ENCODE measurements at regions not wholly inside any gene's neighbourhood (a gene's known extent, or its start where the extent isn't known, plus 50 kb on each side); places are given as distances from the start of the nearest gene placed in this dataset.
"Not testable (repeated sequence)": the region's sequence is repeated elsewhere in the genome, so short reads cannot be mapped to it uniquely, and the experiment has no call there.

DNA sequence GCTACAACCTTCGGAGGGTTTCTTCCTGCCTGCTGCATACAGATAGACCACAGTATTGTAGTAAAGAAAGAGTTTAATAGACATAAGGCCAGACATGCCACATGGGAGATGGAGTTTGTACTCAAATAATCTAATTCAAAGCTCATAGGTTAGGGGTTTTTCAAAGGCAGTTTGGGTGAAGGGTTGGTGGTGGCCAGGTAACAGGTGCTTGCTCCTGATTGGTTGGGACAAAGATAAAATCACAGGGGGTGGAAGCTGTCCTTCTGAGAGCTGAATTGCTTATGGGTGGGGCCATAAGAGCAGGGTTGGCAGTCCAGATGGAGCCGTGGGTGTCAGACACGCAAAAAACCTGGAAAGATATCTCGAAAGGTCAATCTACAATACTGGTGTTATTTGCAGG is 92.3 kb upstream of the ETV3 start:
- no peak for DNase-seq (ENCODE audit: low spot score)

- no peak for DNase-seq (ENCODE audit: low spot score)
These were observed 89.5 kb upstream of the ETV3 start for GRCh38 chr1:157227700-157228099.

GRCh38 chr1:157226739-157227138 is 88.5 kb upstream of the ETV3 start:
- DNase-seq (ENCODE audit: low spot score) = no peak

GRCh38 chr1:157219600-157219999 is 81.4 kb upstream of the ETV3 start:
- DNase-seq (ENCODE audit: low spot score) = no peak

- no peak for DNase-seq (ENCODE audit: low spot score)
These were observed 81.0 kb upstream of the ETV3 start for GRCh38 chr1:157219182-157219581.

DNA sequence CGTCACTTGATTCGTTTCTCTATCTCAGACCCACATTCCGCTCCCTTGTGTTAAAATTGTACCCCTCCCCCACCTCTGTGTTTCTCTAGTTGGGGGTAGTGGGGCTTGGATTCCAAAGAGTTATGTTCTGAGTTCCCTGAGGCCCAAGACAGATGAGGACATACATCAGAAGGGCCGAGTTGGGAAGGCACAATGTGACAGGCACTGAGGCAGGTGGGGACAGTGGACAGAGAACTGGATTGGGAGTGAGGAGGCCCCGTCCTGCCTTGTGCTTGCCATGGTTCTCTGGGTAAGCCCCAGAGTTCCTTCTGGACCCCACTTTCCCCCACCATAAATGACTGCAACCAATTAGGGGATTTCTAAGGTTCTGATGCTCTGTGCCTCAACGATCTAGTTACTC is 80.5 kb upstream of the ETV3 start:
- DNase-seq (ENCODE audit: low spot score) = no peak

DNA sequence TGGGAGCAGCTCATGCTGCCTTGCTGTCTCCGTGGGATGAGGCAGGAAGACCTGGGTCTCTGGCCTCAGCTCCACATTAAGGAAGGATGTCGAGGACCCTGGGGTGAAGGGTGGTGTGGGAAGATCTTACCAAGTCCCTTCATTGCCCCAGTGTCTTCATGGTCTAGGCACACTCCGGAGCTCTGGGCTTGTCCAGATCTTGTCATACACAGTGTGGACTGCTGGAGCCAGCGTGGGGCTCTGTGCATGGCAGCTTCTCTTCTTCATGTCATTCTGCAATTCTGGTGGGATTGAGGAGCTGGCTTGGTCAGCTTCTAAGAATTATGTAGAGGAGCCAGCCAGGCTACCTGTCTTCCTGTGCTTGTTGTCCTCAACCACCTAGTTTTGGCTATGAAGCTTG is 79.3 kb upstream of the ETV3 start:
- no peak for DNase-seq (ENCODE audit: low spot score)

GRCh38 chr1:157213836-157214235 is 75.6 kb upstream of the ETV3 start:
- no peak for DNase-seq (ENCODE audit: low spot score)

- DNase-seq (ENCODE audit: low spot score) = no peak
These were observed 71.3 kb upstream of the ETV3 start for GRCh38 chr1:157209514-157209913.

GRCh38 chr1:157205982-157206381 is 67.8 kb upstream of the ETV3 start:
- DNase-seq (ENCODE audit: low spot score) = not testable (repeated sequence)

GRCh38 chr1:157203166-157203565 is 65.0 kb upstream of the ETV3 start:
- DNase-seq (ENCODE audit: low spot score) = no peak

DNA sequence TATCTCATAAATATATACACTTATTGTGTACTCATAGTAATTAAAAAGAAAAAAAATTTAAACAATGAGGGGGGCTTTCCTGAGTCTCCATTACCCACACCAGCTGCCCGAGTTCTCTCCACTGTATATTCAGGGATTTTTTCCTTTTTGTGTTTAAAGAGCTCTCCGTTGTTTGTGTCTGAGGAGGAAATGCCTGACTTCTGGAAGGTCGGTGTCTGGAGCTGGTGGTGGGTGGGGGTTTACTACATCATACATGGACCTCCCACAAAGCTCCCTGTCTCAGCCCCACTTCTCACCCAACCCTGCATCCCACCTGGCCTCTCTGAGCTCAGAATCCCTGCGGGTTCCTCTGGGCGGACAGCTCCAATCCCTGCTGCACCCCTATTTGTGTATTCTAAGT is 64.1 kb upstream of the ETV3 start:
- no peak for DNase-seq (ENCODE audit: low spot score)

DNA sequence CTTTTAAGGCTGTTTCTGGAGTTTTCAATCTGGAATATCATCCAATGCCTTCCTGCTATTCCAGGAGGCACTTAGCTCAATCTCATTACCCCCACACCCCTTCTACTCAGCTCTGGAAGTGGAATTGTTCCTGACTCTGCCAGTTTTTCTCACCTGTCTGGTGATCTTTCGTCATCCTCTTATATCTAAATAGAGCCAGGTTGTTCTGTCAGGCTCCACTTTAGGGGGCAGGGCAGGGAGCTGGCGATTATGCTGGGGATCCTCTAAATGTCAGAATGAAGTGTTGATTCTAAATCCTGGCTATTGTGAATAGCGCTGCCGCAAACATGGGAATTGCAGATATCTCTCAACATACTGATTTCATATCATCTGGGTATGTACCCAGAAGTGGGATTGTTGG is 63.6 kb upstream of the ETV3 start:
- no peak for DNase-seq (ENCODE audit: low spot score)

- DNase-seq (ENCODE audit: low spot score) = no peak
These were observed 62.3 kb upstream of the ETV3 start for GRCh38 chr1:157200451-157200850.

GRCh38 chr1:157199421-157199755 is 61.2 kb upstream of the ETV3 start:
- peak; percentile 65 for DNase-seq (ENCODE audit: low spot score)

GRCh38 chr1:157198619-157199420 is 60.6 kb upstream of the ETV3 start:
- DNase-seq (ENCODE audit: low spot score) = no peak

- no peak for DNase-seq (ENCODE audit: low spot score)
These were observed 59.8 kb upstream of the ETV3 start for GRCh38 chr1:157197906-157198435.

DNA sequence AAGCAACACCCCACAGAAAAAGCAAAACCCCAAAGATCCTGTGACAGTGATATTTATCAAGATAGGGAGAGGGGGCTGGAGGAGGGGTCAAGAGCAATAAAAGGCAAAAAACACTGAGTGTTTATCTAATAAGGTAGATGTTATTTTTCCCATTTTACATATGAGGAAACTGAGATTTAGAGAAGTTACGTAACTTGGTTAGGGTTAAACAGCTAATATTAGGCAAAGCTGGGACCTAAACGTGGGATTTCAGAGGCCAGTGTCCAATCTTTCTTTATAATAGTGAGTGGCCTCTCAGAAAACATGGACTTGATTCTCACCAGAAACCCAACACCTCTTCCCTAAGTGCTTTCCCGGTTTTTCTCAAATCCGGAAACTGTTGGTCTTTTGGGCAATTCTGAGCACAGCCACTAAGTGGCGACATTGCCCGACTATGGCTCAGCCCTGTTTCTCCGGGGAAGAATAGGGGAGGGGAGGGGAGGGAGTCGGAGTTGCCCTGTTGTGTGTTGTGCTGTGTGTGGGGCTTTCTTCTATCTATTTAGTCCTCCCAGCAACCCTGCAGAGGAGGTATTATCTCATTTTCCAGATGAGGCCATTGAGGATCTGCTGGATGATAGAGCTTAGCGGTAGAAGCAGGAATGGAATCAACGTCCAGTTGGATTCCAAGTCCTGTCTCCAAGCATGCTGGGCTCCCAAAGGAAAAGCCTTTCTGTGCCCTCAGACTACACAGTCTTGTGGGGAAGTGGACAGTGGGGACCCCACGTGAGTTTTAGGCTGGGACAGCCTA is 58.7 kb upstream of the ETV3 start:
- not testable (repeated sequence) for DNase-seq (ENCODE audit: low spot score)

- no peak for DNase-seq (ENCODE audit: low spot score)
These were observed 58.0 kb upstream of the ETV3 start for GRCh38 chr1:157196245-157196543.

- DNase-seq (ENCODE audit: low spot score) = no peak
These were observed 57.5 kb upstream of the ETV3 start for GRCh38 chr1:157195521-157196244.

GRCh38 chr1:157194731-157195520 is 56.7 kb upstream of the ETV3 start:
- DNase-seq (ENCODE audit: low spot score) = no peak
